ENCODE measurements at regions not wholly inside any gene's neighbourhood (a gene's known extent, or its start where the extent isn't known, plus 50 kb on each side); places are given as distances from the start of the nearest gene placed in this dataset.

DNA sequence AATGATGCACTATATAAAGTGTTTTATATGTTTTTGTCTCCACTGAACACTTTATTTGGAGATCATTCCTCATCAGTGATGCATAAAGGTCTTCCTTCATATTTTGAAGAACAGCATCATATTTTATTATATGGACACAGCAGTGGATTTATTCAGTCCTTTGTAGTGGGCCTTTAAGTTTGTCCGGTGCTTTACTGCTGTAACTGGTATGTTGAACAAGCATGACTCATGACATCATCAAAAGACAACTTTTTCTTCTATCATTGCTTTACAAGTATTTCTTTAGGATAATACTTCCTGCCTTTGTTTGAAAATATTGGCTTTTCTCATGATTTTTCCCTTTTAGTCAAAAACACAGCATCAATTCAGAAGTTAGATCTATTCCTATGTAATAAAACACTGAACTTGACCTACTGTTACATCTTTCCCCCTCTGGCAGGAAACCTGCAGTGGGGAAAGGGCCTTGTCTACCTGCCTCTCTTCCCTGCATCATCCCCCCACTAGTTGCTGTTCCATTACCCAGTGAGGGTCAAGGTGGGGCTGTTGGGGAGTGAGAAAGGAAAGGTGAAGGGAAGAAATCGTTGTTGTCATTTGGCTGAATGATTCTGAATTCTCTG is 241.2 kb downstream of the CYP26B1 start:
- Histone ChIP-seq H3K27ac (ENCODE audit: low read depth in 2 of 2, low read length in 2 of 2) (no peak overlapping the region), H3K4me3 (ENCODE audit: low read length in 3 of 3) (no peak overlapping the region), H3K4me1 (ENCODE audit: control insufficient read depth in 2 of 3, insufficient read depth in 2 of 3, low read depth in 1 of 3, low read length in 3 of 3) (no peaks in the 10 kb centered on the region), H3K27me3 (ENCODE audit: control insufficient read depth, insufficient read depth, low read length) (no peaks in the 10 kb centered on the region), H3K9me3 (ENCODE audit: control insufficient read depth in 2 of 3, insufficient read depth in 1 of 3, low read length in 3 of 3) (peaks cover 0 to 8% (median 4%) of the 10 kb centered on the region in 3 donors), H3K9ac (ENCODE audit: low read length in 3 of 3) (no peak overlapping the region), H3K36me3 (ENCODE audit: control insufficient read depth in 2 of 3, insufficient read depth in 3 of 3, low read length in 3 of 3) (no peaks in the 10 kb centered on the region)
- intact Hi-C loops (cut with DNase I): no loop called here
- FAIRE-seq (no peak), DNase-seq (no peak)
- TF ChIP-seq CTCF (IDR thresholded peaks at IDR 0.05; ENCODE audit: borderline replicate concordance, extremely low read depth, insufficient read depth): no peak

- FAIRE-seq (no peak), DNase-seq (no peak)
- Histone ChIP-seq H3K9ac (ENCODE audit: low read length in 3 of 3) (no peak overlapping the region), H3K4me3 (ENCODE audit: low read length in 3 of 3) (no peak overlapping the region), H3K9me3 (ENCODE audit: control insufficient read depth in 2 of 3, insufficient read depth in 1 of 3, low read length in 3 of 3) (peaks cover 0 to 4% (median 4%) of the 10 kb centered on the region in 3 donors), H3K4me1 (ENCODE audit: control insufficient read depth in 2 of 3, insufficient read depth in 2 of 3, low read depth in 1 of 3, low read length in 3 of 3) (no peaks in the 10 kb centered on the region), H3K36me3 (ENCODE audit: control insufficient read depth in 2 of 3, insufficient read depth in 3 of 3, low read length in 3 of 3) (no peaks in the 10 kb centered on the region), H3K27ac (ENCODE audit: low read depth in 2 of 2, low read length in 2 of 2) (no peak overlapping the region), H3K27me3 (ENCODE audit: control insufficient read depth, insufficient read depth, low read length) (no peaks in the 10 kb centered on the region)
- intact Hi-C loops (cut with DNase I): no loop called here
- no peak for TF ChIP-seq CTCF (IDR thresholded peaks at IDR 0.05; ENCODE audit: borderline replicate concordance, extremely low read depth, insufficient read depth)
Measured at GRCh38 chr2:71905205-71905604, 242.5 kb downstream of the CYP26B1 start.

DNA sequence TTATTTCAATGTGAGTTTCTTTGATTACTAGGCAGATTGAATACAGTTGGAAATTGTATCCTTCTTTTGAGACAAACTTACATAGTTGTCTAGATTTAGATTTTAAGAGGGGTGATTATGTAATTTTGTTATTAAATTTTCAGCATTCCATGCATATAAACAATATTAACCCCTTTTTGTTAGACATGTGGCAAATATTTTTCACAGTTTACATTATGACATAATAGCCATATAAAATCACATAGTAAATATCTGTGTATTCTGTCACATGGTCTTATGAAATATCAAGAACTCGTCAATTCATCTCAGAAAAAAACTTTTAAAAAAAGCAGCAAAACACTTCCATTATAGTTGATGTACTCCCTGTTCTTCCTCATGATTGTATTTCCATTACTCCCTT is 243.8 kb downstream of the CYP26B1 start:
- TF ChIP-seq CTCF (IDR thresholded peaks at IDR 0.05; ENCODE audit: borderline replicate concordance, extremely low read depth, insufficient read depth): no peak
- DNase-seq (no peak), FAIRE-seq (no peak)
- H3K27ac ChIP-seq (ENCODE audit: low read depth in 2 of 2, low read length in 2 of 2): no peak overlapping the region
- no peaks in the 10 kb centered on the region for H3K4me1 ChIP-seq (ENCODE audit: control insufficient read depth in 2 of 3, insufficient read depth in 2 of 3, low read depth in 1 of 3, low read length in 3 of 3)
- no peaks in the 10 kb centered on the region for H3K36me3 ChIP-seq (ENCODE audit: control insufficient read depth in 2 of 3, insufficient read depth in 3 of 3, low read length in 3 of 3)
- intact Hi-C loops (cut with DNase I): no loop called here
- H3K4me3 ChIP-seq (ENCODE audit: low read length in 3 of 3): no peak overlapping the region
- H3K9me3 ChIP-seq (ENCODE audit: control insufficient read depth in 2 of 3, insufficient read depth in 1 of 3, low read length in 3 of 3): no peaks in the 10 kb centered on the region
- no peaks in the 10 kb centered on the region for H3K27me3 ChIP-seq (ENCODE audit: control insufficient read depth, insufficient read depth, low read length)
- no peak overlapping the region for H3K9ac ChIP-seq (ENCODE audit: low read length in 3 of 3)

DNA sequence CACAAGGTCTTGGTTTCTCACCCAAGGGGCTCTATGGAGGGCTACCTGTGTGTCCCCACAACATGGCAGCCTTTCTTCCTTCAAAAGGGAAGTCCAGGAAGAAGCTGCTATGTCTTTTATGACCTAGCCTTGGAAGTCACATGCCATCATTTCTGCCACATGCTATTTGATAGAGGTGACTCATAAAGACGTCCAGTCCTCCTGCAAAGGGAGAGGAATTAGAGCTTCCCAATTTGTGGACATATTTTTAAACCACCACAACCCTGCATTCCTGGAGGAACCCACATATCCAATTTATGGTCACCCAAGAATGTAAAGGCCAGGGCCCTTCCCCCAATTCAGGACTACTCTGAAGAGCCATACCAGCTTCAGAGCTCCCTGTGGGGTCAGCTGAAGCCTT is 246.2 kb downstream of the CYP26B1 start:
- Histone ChIP-seq H3K4me1 (ENCODE audit: control insufficient read depth in 2 of 3, insufficient read depth in 2 of 3, low read depth in 1 of 3, low read length in 3 of 3) (no peaks in the 10 kb centered on the region), H3K4me3 (ENCODE audit: low read length in 3 of 3) (no peak overlapping the region), H3K36me3 (ENCODE audit: control insufficient read depth in 2 of 3, insufficient read depth in 3 of 3, low read length in 3 of 3) (no peaks in the 10 kb centered on the region), H3K9ac (ENCODE audit: low read length in 3 of 3) (no peak overlapping the region), H3K27ac (ENCODE audit: low read depth in 2 of 2, low read length in 2 of 2) (no peak overlapping the region), H3K27me3 (ENCODE audit: control insufficient read depth, insufficient read depth, low read length) (no peaks in the 10 kb centered on the region), H3K9me3 (ENCODE audit: control insufficient read depth in 2 of 3, insufficient read depth in 1 of 3, low read length in 3 of 3) (no peaks in the 10 kb centered on the region)
- DNase-seq: no peak
- intact Hi-C loops (cut with DNase I): no loop called here
- TF ChIP-seq CTCF (IDR thresholded peaks at IDR 0.05; ENCODE audit: borderline replicate concordance, extremely low read depth, insufficient read depth): no peak
- no peak for FAIRE-seq
